Activated T-cell treated with anti-CD3 and anti-CD28 coated beads for 48 hours (primary cell): ENCODE measurements at regions not wholly inside any gene's neighbourhood (a gene's known extent, or its start where the extent isn't known, plus 50 kb on each side); places are given as distances from the start of the nearest gene placed in this dataset.

Experiments
- DNase-seq: peaks from one replicate; pipeline ENCODE4 v3.0.0-alpha.2; 2020; ENCODE audit warnings: low read depth

- DNase-seq = no peak
Measured at GRCh38 chr13:81539643-81540150, 1198.8 kb upstream of the SPRY2 start.

GRCh38 chr13:81498969-81499368 is 1158.0 kb upstream of the SPRY2 start:
- no peak for DNase-seq

- no peak for DNase-seq
Measured at GRCh38 chr13:81493144-81493543, 1152.2 kb upstream of the SPRY2 start.

- no peak for DNase-seq
Measured at GRCh38 chr13:81492449-81492848, 1151.5 kb upstream of the SPRY2 start.

- no peak for DNase-seq
Measured at GRCh38 chr13:81488021-81488420, 1147.1 kb upstream of the SPRY2 start.

- no peak for DNase-seq
Measured at GRCh38 chr13:81487151-81487550, 1146.2 kb upstream of the SPRY2 start.

GRCh38 chr13:81480634-81481033 is 1139.7 kb upstream of the SPRY2 start:
- no peak for DNase-seq

- DNase-seq = no peak
Measured at GRCh38 chr13:81473366-81473899, 1132.5 kb upstream of the SPRY2 start.

GRCh38 chr13:81458170-81458569 is 1117.2 kb upstream of the SPRY2 start:
- DNase-seq = no peak

GRCh38 chr13:81446441-81446840 is 1105.5 kb upstream of the SPRY2 start:
- DNase-seq = no peak

- no peak for DNase-seq
Measured at GRCh38 chr13:81442904-81443303, 1102.0 kb upstream of the SPRY2 start.

- DNase-seq = no peak
Measured at GRCh38 chr13:81425286-81425685, 1084.4 kb upstream of the SPRY2 start.

GRCh38 chr13:81409284-81409683 is 1068.4 kb upstream of the SPRY2 start:
- DNase-seq = no peak

- no peak for DNase-seq
Measured at GRCh38 chr13:81408647-81409046, 1067.7 kb upstream of the SPRY2 start.

- no peak for DNase-seq
Measured at GRCh38 chr13:81406639-81407292, 1065.8 kb upstream of the SPRY2 start.

- DNase-seq = no peak
Measured at GRCh38 chr13:81406022-81406421, 1065.1 kb upstream of the SPRY2 start.

- DNase-seq = no peak
Measured at GRCh38 chr13:81396192-81396591, 1055.3 kb upstream of the SPRY2 start.

- DNase-seq = no peak
Measured at GRCh38 chr13:81395368-81395767, 1054.4 kb upstream of the SPRY2 start.

GRCh38 chr13:81394640-81395039 is 1053.7 kb upstream of the SPRY2 start:
- DNase-seq = no peak

GRCh38 chr13:81393721-81394120 is 1052.8 kb upstream of the SPRY2 start:
- no peak for DNase-seq

- no peak for DNase-seq
Measured at GRCh38 chr13:81393110-81393509, 1052.2 kb upstream of the SPRY2 start.

- no peak for DNase-seq
Measured at GRCh38 chr13:81388400-81388799, 1047.5 kb upstream of the SPRY2 start.

GRCh38 chr13:81383444-81383843 is 1042.5 kb upstream of the SPRY2 start:
- no peak for DNase-seq

GRCh38 chr13:81382246-81382645 is 1041.3 kb upstream of the SPRY2 start:
- no peak for DNase-seq
